ENCODE measurements at regions not wholly inside any gene's neighbourhood (a gene's known extent, or its start where the extent isn't known, plus 50 kb on each side); places are given as distances from the start of the nearest gene placed in this dataset.

- in situ Hi-C loops (cut with HindIII; ENCODE audit: low pct_unique_long_range_greater_than_20kb, low sequenced_read_pairs) = no loop called here
- DNase-seq (ENCODE audit: low read depth) = no peak
These were observed 169.0 kb downstream of the AHR start for GRCh38 chr7:17467386-17467945.

GRCh38 chr7:17471325-17471724 lies 172.9 kb downstream of the AHR start:
- no peak for DNase-seq (ENCODE audit: low read depth)
- in situ Hi-C loops (cut with HindIII; ENCODE audit: low pct_unique_long_range_greater_than_20kb, low sequenced_read_pairs) = no loop called here

GRCh38 chr7:17472518-17472917 lies 174.1 kb downstream of the AHR start:
- in situ Hi-C loops (cut with HindIII; ENCODE audit: low pct_unique_long_range_greater_than_20kb, low sequenced_read_pairs) = no loop called here
- DNase-seq (ENCODE audit: low read depth) = no peak

- in situ Hi-C loops (cut with HindIII; ENCODE audit: low pct_unique_long_range_greater_than_20kb, low sequenced_read_pairs) = no loop called here
- no peak for DNase-seq (ENCODE audit: low read depth)
These were observed 174.5 kb downstream of the AHR start for GRCh38 chr7:17472939-17473338.

GRCh38 chr7:17474724-17475344 lies 176.4 kb downstream of the AHR start:
- in situ Hi-C loops (cut with HindIII; ENCODE audit: low pct_unique_long_range_greater_than_20kb, low sequenced_read_pairs) = no loop called here
- peak; percentile 2 for DNase-seq (ENCODE audit: low read depth)

GRCh38 chr7:17477182-17477581 lies 178.7 kb downstream of the AHR start:
- no peak for DNase-seq (ENCODE audit: low read depth)
- in situ Hi-C loops (cut with HindIII; ENCODE audit: low pct_unique_long_range_greater_than_20kb, low sequenced_read_pairs) = no loop called here

GRCh38 chr7:17481118-17481517 lies 182.7 kb downstream of the AHR start:
- in situ Hi-C loops (cut with HindIII; ENCODE audit: low pct_unique_long_range_greater_than_20kb, low sequenced_read_pairs) = no loop called here

GRCh38 chr7:17485368-17485767 lies 186.9 kb downstream of the AHR start:
- in situ Hi-C loops (cut with HindIII; ENCODE audit: low pct_unique_long_range_greater_than_20kb, low sequenced_read_pairs) = no loop called here
- no peak for DNase-seq (ENCODE audit: low read depth)

More at GRCh38 chr7:17481118-17481517, 182.7 kb downstream of the AHR start:
- DNase-seq (ENCODE audit: low read depth) = no peak

- in situ Hi-C loops (cut with HindIII; ENCODE audit: low pct_unique_long_range_greater_than_20kb, low sequenced_read_pairs) = no loop called here
- no peak for DNase-seq (ENCODE audit: low read depth)
These were observed 187.5 kb downstream of the AHR start for GRCh38 chr7:17485904-17486303.

GRCh38 chr7:17486835-17487234 lies 188.4 kb downstream of the AHR start:
- in situ Hi-C loops (cut with HindIII; ENCODE audit: low pct_unique_long_range_greater_than_20kb, low sequenced_read_pairs) = no loop called here
- DNase-seq (ENCODE audit: low read depth) = no peak

- in situ Hi-C loops (cut with HindIII; ENCODE audit: low pct_unique_long_range_greater_than_20kb, low sequenced_read_pairs) = no loop called here
- no peak for DNase-seq (ENCODE audit: low read depth)
These were observed 188.9 kb downstream of the AHR start for GRCh38 chr7:17487343-17487742.

GRCh38 chr7:17488829-17489228 lies 190.4 kb downstream of the AHR start:
- no peak for DNase-seq (ENCODE audit: low read depth)
- in situ Hi-C loops (cut with HindIII; ENCODE audit: low pct_unique_long_range_greater_than_20kb, low sequenced_read_pairs) = no loop called here

GRCh38 chr7:17489961-17490360 lies 191.5 kb downstream of the AHR start:
- no peak for DNase-seq (ENCODE audit: low read depth)
- in situ Hi-C loops (cut with HindIII; ENCODE audit: low pct_unique_long_range_greater_than_20kb, low sequenced_read_pairs) = no loop called here

- DNase-seq (ENCODE audit: low read depth) = no peak
- in situ Hi-C loops (cut with HindIII; ENCODE audit: low pct_unique_long_range_greater_than_20kb, low sequenced_read_pairs) = no loop called here
These were observed 192.4 kb downstream of the AHR start for GRCh38 chr7:17490825-17491224.

GRCh38 chr7:17492437-17492836 lies 194.0 kb downstream of the AHR start:
- DNase-seq (ENCODE audit: low read depth) = no peak
- in situ Hi-C loops (cut with HindIII; ENCODE audit: low pct_unique_long_range_greater_than_20kb, low sequenced_read_pairs) = no loop called here

GRCh38 chr7:17493446-17493845 lies 195.0 kb downstream of the AHR start:
- DNase-seq (ENCODE audit: low read depth) = no peak
- in situ Hi-C loops (cut with HindIII; ENCODE audit: low pct_unique_long_range_greater_than_20kb, low sequenced_read_pairs) = no loop called here

GRCh38 chr7:17495655-17496394 lies 197.4 kb downstream of the AHR start:
- in situ Hi-C loops (cut with HindIII; ENCODE audit: low pct_unique_long_range_greater_than_20kb, low sequenced_read_pairs) = no loop called here
- DNase-seq (ENCODE audit: low read depth) = no peak

GRCh38 chr7:17497136-17497535 lies 198.7 kb downstream of the AHR start:
- in situ Hi-C loops (cut with HindIII; ENCODE audit: low pct_unique_long_range_greater_than_20kb, low sequenced_read_pairs) = no loop called here
- no peak for DNase-seq (ENCODE audit: low read depth)

GRCh38 chr7:17497549-17498167 lies 199.2 kb downstream of the AHR start:
- DNase-seq (ENCODE audit: low read depth) = no peak
- in situ Hi-C loops (cut with HindIII; ENCODE audit: low pct_unique_long_range_greater_than_20kb, low sequenced_read_pairs) = no loop called here
